Duodenal mucosa (tissue), 2 donors: ENCODE measurements at regions not wholly inside any gene's neighbourhood (a gene's known extent, or its start where the extent isn't known, plus 50 kb on each side); places are given as distances from the start of the nearest gene placed in this dataset.

Experiments
- H3K27ac ChIP-seq: one replicate; pipeline ENCODE4 v1.7.0; 2013; ENCODE audit warnings: low read depth, low read length
- H3K27me3 ChIP-seq, 2 donors: one replicate each; pipeline ENCODE4 v1.7.0; 2013; ENCODE audit warnings: low read length in 2 of 2, control low read depth in 1 of 2; ENCODE audit not compliant: insufficient read depth in 2 of 2, control insufficient read depth in 1 of 2
- H3K36me3 ChIP-seq, 2 donors: one replicate each; pipeline ENCODE4 v1.7.0; 2013; ENCODE audit warnings: low read length in 2 of 2, control low read depth in 1 of 2; ENCODE audit not compliant: insufficient read depth in 2 of 2, control insufficient read depth in 1 of 2
- H3K4me1 ChIP-seq, 2 donors: one replicate each; pipeline ENCODE4 v1.7.0; 2013; ENCODE audit warnings: low read length in 2 of 2, control low read depth in 1 of 2; ENCODE audit not compliant: insufficient read depth in 2 of 2, control insufficient read depth in 1 of 2
- H3K4me3 ChIP-seq, 2 donors: one replicate each; pipeline ENCODE4 v1.7.0; 2013; ENCODE audit warnings: low read length in 2 of 2, low read depth in 1 of 2
- H3K9ac ChIP-seq, 2 donors: one replicate each; pipeline ENCODE4 v1.7.0; 2013; ENCODE audit warnings: low read length in 2 of 2, low read depth in 1 of 2
- H3K9me3 ChIP-seq, 2 donors: one replicate each; pipeline ENCODE4 v1.7.0; 2013; ENCODE audit warnings: low read length in 2 of 2, control low read depth in 1 of 2; ENCODE audit not compliant: control insufficient read depth in 1 of 2

DNA sequence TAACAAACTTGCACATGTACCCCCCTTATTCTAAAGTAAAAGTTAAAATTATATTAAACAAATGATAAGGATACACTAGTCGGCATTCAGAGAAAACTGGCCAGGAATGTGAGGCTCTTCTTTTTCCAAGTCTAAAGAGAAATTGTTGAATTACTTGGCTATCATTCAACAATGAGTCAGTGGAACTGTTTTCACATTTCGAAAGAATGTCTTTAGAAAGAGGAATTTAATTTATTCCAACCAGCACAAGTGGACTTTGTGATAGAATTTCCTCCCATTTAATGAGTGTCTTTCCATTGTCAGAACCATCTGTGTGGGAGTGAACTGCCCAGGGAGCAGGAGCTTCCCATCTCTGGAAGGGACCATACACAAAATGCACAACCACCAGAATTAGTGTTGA lies 792.2 kb downstream of the EPHA4 start:
- Histone ChIP-seq H3K9ac (no peak overlapping the region), H3K36me3 (no peaks in the 10 kb centered on the region), H3K4me1 (no peaks in the 10 kb centered on the region), H3K27me3 (no peaks in the 10 kb centered on the region), H3K27ac (no peak overlapping the region), H3K4me3 (no peak overlapping the region), H3K9me3 (peaks cover 0 to 4% of the 10 kb centered on the region in 2 donors)

DNA sequence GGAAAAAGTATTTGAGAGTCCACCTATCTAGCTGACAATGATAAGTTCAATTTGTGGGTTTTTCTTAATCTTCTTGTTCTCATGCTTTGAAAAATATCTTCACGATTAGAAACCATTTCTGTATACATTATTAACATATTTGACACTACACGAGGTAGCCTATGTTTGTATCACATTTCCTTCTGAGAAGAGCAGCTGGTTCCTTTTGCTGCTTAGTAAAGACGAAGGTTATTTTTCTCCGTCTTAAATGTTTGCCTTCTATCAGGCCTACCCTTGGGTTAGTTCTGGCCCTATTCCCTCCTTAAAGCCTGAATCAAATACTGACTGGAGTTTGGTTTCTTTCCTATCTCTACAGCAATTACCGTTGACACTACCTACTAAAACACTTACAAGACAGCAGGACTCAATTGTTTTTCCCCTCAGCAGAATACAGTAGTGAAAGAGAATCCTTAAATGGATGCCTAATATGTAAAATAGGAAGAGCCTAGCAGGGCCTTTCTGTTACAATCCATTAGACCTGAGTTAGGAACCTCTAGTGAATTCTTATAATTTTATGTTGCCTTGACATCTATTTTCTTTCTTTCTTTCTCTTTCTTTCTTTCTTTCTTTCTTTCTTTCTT lies 790.4 kb downstream of the EPHA4 start:
- no peaks in the 10 kb centered on the region for H3K4me1 ChIP-seq
- no peaks in the 10 kb centered on the region for H3K36me3 ChIP-seq
- H3K27ac ChIP-seq: no peak overlapping the region
- peaks cover 0 to 4% of the 10 kb centered on the region in 2 donors for H3K9me3 ChIP-seq
- H3K4me3 ChIP-seq: no peak overlapping the region
- H3K9ac ChIP-seq: no peak overlapping the region
- H3K27me3 ChIP-seq: no peaks in the 10 kb centered on the region

DNA sequence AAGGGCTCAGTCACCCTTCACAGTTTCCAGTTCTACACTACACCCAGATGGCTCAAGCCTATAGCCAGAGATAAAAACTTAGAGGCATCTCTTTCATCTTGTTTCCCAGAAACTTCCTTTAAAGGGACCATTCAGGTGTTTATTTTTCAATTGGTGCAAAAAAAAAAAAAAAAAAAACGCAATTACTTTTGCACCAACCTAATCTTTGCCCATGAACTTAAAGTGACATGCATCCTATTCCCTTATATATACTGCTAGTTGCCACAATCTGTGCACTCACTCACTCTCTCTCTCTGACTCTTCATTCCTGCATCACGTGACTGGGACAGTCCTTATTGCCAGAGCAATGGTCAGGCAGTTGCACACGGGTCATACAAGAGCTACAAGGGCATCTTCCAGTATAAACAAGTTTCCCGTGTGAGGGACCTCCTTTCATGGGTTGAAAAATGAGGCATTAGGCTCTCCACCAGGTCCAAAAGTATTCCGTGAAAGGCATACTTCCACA lies 789.4 kb downstream of the EPHA4 start:
- no peaks in the 10 kb centered on the region for H3K4me1 ChIP-seq
- no peak overlapping the region for H3K4me3 ChIP-seq
- peaks cover 0 to 4% of the 10 kb centered on the region in 2 donors for H3K9me3 ChIP-seq
- no peaks in the 10 kb centered on the region for H3K36me3 ChIP-seq
- no peaks in the 10 kb centered on the region for H3K27me3 ChIP-seq
- H3K27ac ChIP-seq: no peak overlapping the region
- no peak overlapping the region for H3K9ac ChIP-seq

DNA sequence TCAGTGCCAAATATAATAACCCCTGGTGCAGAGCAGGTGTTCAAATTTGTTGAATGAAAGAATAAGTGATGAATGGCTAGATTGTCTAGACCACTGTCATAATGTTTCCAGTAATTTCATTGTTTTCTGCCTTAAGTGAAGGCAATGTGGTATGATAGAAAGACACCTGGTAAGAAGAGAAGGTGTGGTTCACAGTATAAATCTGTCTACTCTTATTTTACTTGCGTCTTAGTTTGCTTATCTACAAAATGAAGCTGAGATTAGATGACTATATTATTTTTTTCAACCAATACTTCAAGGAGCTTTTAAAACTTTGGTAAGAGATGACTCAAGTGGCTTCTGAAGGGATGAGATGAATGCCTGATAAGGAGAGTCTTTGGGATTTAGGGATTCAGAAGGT lies 788.4 kb downstream of the EPHA4 start:
- H3K36me3 ChIP-seq: no peaks in the 10 kb centered on the region
- no peak overlapping the region for H3K27ac ChIP-seq
- H3K9ac ChIP-seq: no peak overlapping the region
- peaks cover 0 to 3% of the 10 kb centered on the region in 2 donors for H3K9me3 ChIP-seq
- no peak overlapping the region for H3K4me3 ChIP-seq
- H3K4me1 ChIP-seq: no peaks in the 10 kb centered on the region
- no peaks in the 10 kb centered on the region for H3K27me3 ChIP-seq

DNA sequence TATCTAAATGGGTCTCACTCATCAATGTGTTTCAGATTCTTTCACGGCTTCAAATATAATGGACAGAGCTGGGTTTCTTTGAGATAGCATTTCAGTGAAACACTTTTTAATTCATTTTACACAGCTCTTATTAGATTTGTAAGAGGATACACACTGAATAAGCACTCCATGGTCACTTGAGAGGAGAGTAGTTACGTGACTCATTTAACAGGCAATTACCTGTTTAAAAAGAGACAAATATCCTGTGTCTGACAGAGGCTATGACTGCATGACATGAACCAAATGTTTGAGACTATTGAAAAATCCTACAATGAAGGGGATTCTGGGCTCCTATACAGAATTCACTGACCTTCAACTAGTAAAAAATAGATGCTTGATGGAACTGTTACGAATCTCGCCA lies 786.9 kb downstream of the EPHA4 start:
- Histone ChIP-seq H3K4me3 (no peak overlapping the region), H3K27ac (no peak overlapping the region), H3K27me3 (no peaks in the 10 kb centered on the region), H3K9me3 (no peaks in the 10 kb centered on the region), H3K4me1 (no peaks in the 10 kb centered on the region), H3K9ac (no peak overlapping the region), H3K36me3 (no peaks in the 10 kb centered on the region)

DNA sequence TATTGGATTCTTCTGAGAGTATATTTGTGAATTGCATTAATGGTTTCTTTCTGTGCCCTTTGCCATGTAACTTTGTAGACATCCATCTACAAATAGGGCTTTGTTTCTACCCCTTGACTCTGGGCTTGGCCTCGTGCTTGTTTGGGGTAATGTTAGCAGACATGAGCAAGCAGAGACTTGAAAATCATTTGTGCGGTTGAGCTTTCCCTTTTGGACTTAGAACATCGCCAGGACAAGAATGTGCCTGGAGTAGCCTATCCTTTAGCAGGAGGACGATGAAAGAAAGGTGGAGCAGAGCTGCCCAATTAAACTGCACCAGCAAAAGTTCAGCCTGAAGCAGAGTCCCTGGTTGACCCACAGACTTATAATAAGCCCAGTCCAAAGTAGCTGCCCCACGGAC lies 785.9 kb downstream of the EPHA4 start:
- Histone ChIP-seq H3K9ac (no peak overlapping the region), H3K27ac (no peak overlapping the region), H3K4me3 (no peak overlapping the region), H3K36me3 (no peaks in the 10 kb centered on the region), H3K27me3 (no peaks in the 10 kb centered on the region), H3K4me1 (no peaks in the 10 kb centered on the region), H3K9me3 (no peaks in the 10 kb centered on the region)

DNA sequence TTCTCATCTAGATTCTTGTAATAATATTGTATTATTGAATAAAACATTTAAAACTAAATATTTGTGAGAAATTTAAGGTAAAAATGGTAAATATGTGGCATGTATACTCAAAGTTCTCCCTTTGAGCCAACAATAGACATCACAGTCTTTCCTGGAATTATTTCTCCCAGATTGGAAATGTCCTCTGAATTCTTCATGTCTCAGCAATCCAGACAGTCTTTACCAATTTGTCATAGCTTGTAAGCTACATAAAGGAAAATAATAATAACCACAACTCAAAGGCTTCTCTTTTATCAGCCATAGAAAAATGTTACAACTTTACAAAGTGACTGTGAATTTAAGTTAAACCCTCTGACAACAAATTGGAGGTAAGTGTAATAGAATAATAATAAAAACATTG lies 784.9 kb downstream of the EPHA4 start:
- Histone ChIP-seq H3K4me1 (no peaks in the 10 kb centered on the region), H3K27me3 (no peaks in the 10 kb centered on the region), H3K9me3 (no peaks in the 10 kb centered on the region), H3K9ac (no peak overlapping the region), H3K36me3 (no peaks in the 10 kb centered on the region), H3K27ac (no peak overlapping the region), H3K4me3 (no peak overlapping the region)

DNA sequence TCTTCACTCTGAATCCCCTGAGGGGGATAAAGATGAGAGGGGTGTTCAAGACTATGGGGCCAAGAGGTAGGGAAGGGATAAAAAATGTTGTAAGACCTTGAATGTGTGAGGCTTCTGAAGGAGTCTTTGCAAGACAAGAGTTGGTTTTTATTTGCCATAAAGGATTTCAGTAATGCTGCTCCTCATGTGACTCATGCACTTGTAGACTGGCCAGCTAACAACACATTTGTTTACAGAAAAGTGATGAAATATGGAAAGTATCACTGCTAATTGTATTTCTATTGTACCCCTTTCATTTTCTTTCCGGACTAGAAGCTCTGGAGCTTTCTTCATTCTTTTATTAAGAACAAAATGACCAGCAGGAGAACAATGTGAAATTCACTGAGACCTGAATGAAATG lies 782.1 kb downstream of the EPHA4 start:
- no peaks in the 10 kb centered on the region for H3K27me3 ChIP-seq
- H3K36me3 ChIP-seq: no peaks in the 10 kb centered on the region
- H3K9me3 ChIP-seq: no peaks in the 10 kb centered on the region
- H3K27ac ChIP-seq: no peak overlapping the region
- no peaks in the 10 kb centered on the region for H3K4me1 ChIP-seq
- H3K4me3 ChIP-seq: no peak overlapping the region
- no peak overlapping the region for H3K9ac ChIP-seq

DNA sequence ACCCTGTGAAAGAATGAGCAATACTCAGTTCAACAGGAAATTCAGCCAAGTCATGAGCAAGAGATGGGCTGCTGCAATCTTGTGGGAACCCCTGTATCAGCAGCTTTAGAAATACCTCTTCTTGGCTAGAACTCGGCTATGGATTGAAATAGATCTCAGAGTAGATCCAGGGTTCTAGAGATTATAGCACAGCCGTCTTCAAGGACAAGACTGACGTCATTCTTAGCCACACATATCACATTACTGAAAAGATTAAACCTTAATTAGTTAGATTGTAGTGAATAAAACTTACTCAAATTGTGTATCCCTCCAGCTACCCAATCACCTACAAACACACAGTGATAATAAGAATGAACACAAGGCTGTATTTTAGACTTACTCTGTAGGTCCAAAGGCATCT lies 776.4 kb downstream of the EPHA4 start:
- H3K27me3 ChIP-seq: no peaks in the 10 kb centered on the region
- H3K9ac ChIP-seq: no peak overlapping the region
- no peak overlapping the region for H3K4me3 ChIP-seq
- H3K27ac ChIP-seq: no peak overlapping the region
- no peaks in the 10 kb centered on the region for H3K4me1 ChIP-seq
- H3K9me3 ChIP-seq: no peaks in the 10 kb centered on the region
- H3K36me3 ChIP-seq: no peaks in the 10 kb centered on the region

DNA sequence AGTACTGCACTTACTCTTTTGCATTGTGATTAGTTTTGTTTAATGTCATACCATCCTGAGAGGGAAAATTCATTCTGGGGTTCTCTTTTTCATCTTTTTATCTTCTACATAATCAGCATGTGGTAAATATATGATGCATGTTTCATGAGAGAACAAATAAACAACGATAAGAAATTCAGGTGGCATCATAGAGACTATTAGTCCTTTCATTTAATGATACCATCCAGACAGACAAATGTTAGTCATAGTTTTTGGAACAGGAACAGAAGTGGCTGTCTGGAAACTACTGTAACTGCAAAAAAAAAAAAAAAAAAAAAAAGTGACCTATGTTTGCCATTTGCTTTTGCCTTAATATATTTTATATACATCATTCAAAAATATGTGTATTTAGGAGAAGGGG lies 761.0 kb downstream of the EPHA4 start:
- Histone ChIP-seq H3K27me3 (no peaks in the 10 kb centered on the region), H3K4me1 (no peaks in the 10 kb centered on the region), H3K36me3 (no peaks in the 10 kb centered on the region), H3K27ac (no peak overlapping the region), H3K9me3 (no peaks in the 10 kb centered on the region), H3K9ac (no peak overlapping the region), H3K4me3 (no peak overlapping the region)
